ENCODE measurements at regions not wholly inside any gene's neighbourhood (a gene's known extent, or its start where the extent isn't known, plus 50 kb on each side); places are given as distances from the start of the nearest gene placed in this dataset.

DNA sequence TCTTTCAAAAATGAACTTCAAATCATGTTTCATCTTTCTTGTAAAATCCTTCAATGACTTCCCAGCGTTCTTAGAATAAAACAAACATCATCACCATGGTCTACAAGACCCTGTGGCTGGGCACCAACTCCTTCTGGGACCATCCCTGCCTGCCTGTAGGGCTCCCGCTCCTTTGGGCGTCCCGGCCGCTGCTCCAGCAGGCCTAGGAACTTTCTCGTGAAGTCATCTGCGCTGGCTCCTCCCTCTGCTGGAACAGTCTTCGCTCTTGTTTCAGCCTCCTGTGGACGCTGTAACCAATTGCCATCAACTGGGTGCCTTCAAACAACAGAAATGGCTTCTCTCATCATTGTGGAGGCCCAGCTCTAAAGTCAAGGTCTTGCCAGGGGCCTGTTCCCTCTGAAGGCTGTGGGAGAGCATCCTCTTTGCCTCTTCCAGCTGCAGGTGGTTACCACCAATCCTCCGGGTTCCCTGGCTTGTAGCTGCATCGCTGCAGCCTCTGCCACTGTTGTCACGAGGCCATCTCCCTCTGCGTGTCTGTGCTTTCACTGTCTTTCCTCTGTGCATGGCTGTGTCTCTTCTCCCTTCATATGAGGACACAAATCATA is 185.5 kb upstream of the SDK2 start:
- TF ChIP-seq, protein P1, sequence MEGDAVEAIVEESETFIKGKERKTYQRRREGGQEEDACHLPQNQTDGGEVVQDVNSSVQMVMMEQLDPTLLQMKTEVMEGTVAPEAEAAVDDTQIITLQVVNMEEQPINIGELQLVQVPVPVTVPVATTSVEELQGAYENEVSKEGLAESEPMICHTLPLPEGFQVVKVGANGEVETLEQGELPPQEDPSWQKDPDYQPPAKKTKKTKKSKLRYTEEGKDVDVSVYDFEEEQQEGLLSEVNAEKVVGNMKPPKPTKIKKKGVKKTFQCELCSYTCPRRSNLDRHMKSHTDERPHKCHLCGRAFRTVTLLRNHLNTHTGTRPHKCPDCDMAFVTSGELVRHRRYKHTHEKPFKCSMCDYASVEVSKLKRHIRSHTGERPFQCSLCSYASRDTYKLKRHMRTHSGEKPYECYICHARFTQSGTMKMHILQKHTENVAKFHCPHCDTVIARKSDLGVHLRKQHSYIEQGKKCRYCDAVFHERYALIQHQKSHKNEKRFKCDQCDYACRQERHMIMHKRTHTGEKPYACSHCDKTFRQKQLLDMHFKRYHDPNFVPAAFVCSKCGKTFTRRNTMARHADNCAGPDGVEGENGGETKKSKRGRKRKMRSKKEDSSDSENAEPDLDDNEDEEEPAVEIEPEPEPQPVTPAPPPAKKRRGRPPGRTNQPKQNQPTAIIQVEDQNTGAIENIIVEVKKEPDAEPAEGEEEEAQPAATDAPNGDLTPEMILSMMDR (IDR thresholded peaks at IDR 0.05): no peak
- no peaks in the 10 kb centered on the region for H3K36me3 Mint-ChIP-seq (ENCODE audit: low read depth)
- H3K27me3 ChIP-seq (ENCODE audit: control insufficient read depth in 1 of 2, insufficient read depth in 2 of 2, low read length in 2 of 2): no peaks in the 10 kb centered on the region
- H3K4me1 Mint-ChIP-seq (ENCODE audit: low read depth): peaks cover 84% of the 10 kb centered on the region
- no peaks in the 10 kb centered on the region for H3K9me3 ChIP-seq (ENCODE audit: control insufficient read depth in 1 of 2, insufficient read depth in 1 of 2, low read length in 2 of 2)
- ATAC-seq (ENCODE audit: poor library complexity) (no peak), DNase-seq (no peak)
- peak overlapping the region; percentile 97 for H3K27ac Mint-ChIP-seq
- peak overlapping the region; percentile 16 for H3K4me3 Mint-ChIP-seq
- no peak overlapping the region for H3K27ac ChIP-seq (ENCODE audit: low read depth in 1 of 2, low read length in 2 of 2)
- no peaks in the 10 kb centered on the region for H3K36me3 ChIP-seq (ENCODE audit: insufficient read depth, low read length)
- H3K4me3 ChIP-seq (ENCODE audit: low read length): no peak overlapping the region
- ChIA-PET POLR2A (interaction anchor here (0.8 kb wide), 1 partner anchor 7 kb away, joined by 3 read pairs; no protein-coding TSS in a partner anchor), CTCF (no interaction called here)
- H3K9me3 Mint-ChIP-seq: no peaks in the 10 kb centered on the region
- H3K27me3 Mint-ChIP-seq: no peaks in the 10 kb centered on the region
- intact Hi-C loops (cut with DNase I, micrococcal nuclease): no loop called here
- peaks cover 68% of the 10 kb centered on the region for H3K4me1 ChIP-seq (ENCODE audit: insufficient read depth, low read length)

GRCh38 chr17:73831699-73832098 is 187.5 kb upstream of the SDK2 start:
- Mint-ChIP-seq H3K36me3 (ENCODE audit: low read depth) (no peaks in the 10 kb centered on the region), H3K27ac (peak overlapping the region; percentile 97)

DNA sequence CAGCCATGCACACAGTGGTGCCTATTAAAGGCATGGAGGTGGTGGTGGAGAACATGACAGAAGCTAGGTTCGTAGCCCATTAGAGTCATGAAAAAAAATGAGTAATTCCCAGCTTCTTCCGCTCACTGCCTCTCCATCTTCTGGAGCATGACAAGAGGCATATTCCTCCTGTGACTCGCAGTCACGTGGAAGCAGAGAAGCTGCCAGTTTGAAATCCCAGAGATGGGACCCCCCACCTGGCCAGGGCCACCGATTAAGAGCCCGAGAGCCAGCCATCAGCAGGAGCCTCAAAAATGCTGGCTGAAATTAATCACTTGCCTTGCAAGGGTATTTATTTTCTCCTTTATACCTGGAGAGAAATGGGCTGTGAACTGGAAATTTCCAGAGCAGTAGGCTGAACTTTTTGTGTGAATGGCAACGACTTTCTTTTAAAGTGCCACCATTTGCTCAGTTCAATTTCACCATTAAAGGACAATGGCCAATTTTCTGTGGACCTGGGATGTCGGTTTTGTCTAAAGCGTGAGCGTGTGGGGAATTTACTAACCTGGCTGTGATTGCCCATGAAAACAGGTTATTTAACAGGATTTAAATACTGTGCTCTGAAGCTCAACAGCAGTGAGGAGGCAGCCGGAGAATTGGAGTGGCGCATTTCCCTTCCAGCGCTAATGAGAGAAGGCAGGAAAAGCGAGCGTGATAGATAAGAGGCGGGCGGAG is 189.7 kb upstream of the SDK2 start:
- ChIA-PET CTCF (no interaction called here), POLR2A (interaction anchor here (1.6 kb wide), 1 partner anchor 12 kb away, joined by 3 read pairs; no protein-coding TSS in a partner anchor)
- H3K4me3 ChIP-seq (ENCODE audit: low read length): no peak overlapping the region
- no peak for DNase-seq
- peaks cover 44% of the 10 kb centered on the region for H3K4me1 ChIP-seq (ENCODE audit: insufficient read depth, low read length)
- H3K4me1 Mint-ChIP-seq (ENCODE audit: low read depth): peaks cover 66% of the 10 kb centered on the region
- no peak overlapping the region for H3K27ac ChIP-seq (ENCODE audit: low read depth in 1 of 2, low read length in 2 of 2)
- no peak overlapping the region for H3K4me3 Mint-ChIP-seq
- H3K9me3 Mint-ChIP-seq: peaks cover 4% of the 10 kb centered on the region
- no peaks in the 10 kb centered on the region for H3K36me3 ChIP-seq (ENCODE audit: insufficient read depth, low read length)
- no peaks in the 10 kb centered on the region for H3K27me3 Mint-ChIP-seq
- H3K9me3 ChIP-seq (ENCODE audit: control insufficient read depth in 1 of 2, insufficient read depth in 1 of 2, low read length in 2 of 2): peaks cover 5 to 10% of the 10 kb centered on the region in 2 experiments
- peak overlapping the region; percentile 79 for H3K27ac Mint-ChIP-seq
- no peaks in the 10 kb centered on the region for H3K36me3 Mint-ChIP-seq (ENCODE audit: low read depth)
- no peaks in the 10 kb centered on the region for H3K27me3 ChIP-seq (ENCODE audit: control insufficient read depth in 1 of 2, insufficient read depth in 2 of 2, low read length in 2 of 2)
- intact Hi-C loops (cut with DNase I, micrococcal nuclease): no loop called here
- TF ChIP-seq, protein P1 (IDR thresholded peaks at IDR 0.05): no peak
- ATAC-seq (ENCODE audit: poor library complexity): no peak

More at GRCh38 chr17:73831699-73832098, 187.5 kb upstream of the SDK2 start:
- no peaks in the 10 kb centered on the region for H3K27me3 ChIP-seq (ENCODE audit: control insufficient read depth in 1 of 2, insufficient read depth in 2 of 2, low read length in 2 of 2)
- TF ChIP-seq, protein P1 (IDR thresholded peaks at IDR 0.05): no peak
- DNase-seq (no peak), ATAC-seq (ENCODE audit: poor library complexity) (no peak)
- intact Hi-C loops (cut with DNase I, micrococcal nuclease): no loop called here
- CTCF ChIA-PET: no interaction called here
- H3K4me3 ChIP-seq (ENCODE audit: low read length): no peak overlapping the region
- peaks cover 2 to 4% of the 10 kb centered on the region in 2 experiments for H3K9me3 ChIP-seq (ENCODE audit: control insufficient read depth in 1 of 2, insufficient read depth in 1 of 2, low read length in 2 of 2)
- Mint-ChIP-seq H3K4me1 (ENCODE audit: low read depth) (peaks cover 82% of the 10 kb centered on the region), H3K9me3 (peaks cover 1% of the 10 kb centered on the region), H3K27me3 (no peaks in the 10 kb centered on the region), H3K4me3 (no peak overlapping the region)
- peaks cover 63% of the 10 kb centered on the region for H3K4me1 ChIP-seq (ENCODE audit: insufficient read depth, low read length)
- no peaks in the 10 kb centered on the region for H3K36me3 ChIP-seq (ENCODE audit: insufficient read depth, low read length)
- no peak overlapping the region for H3K27ac ChIP-seq (ENCODE audit: low read depth in 1 of 2, low read length in 2 of 2)
- POLR2A ChIA-PET: interaction anchor here (0.7 kb wide), 1 partner anchor 109 kb away, joined by 3 read pairs; no protein-coding TSS in a partner anchor

Measured in CD4-positive, alpha-beta T cell (primary cell).